ENCODE measurements at regions not wholly inside any gene's neighbourhood (a gene's known extent, or its start where the extent isn't known, plus 50 kb on each side); places are given as distances from the start of the nearest gene placed in this dataset.

- TF ChIP-seq, protein P1, sequence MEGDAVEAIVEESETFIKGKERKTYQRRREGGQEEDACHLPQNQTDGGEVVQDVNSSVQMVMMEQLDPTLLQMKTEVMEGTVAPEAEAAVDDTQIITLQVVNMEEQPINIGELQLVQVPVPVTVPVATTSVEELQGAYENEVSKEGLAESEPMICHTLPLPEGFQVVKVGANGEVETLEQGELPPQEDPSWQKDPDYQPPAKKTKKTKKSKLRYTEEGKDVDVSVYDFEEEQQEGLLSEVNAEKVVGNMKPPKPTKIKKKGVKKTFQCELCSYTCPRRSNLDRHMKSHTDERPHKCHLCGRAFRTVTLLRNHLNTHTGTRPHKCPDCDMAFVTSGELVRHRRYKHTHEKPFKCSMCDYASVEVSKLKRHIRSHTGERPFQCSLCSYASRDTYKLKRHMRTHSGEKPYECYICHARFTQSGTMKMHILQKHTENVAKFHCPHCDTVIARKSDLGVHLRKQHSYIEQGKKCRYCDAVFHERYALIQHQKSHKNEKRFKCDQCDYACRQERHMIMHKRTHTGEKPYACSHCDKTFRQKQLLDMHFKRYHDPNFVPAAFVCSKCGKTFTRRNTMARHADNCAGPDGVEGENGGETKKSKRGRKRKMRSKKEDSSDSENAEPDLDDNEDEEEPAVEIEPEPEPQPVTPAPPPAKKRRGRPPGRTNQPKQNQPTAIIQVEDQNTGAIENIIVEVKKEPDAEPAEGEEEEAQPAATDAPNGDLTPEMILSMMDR (IDR thresholded peaks at IDR 0.05), result no peak
- no peak for TF ChIP-seq POLR2AphosphoS5 (IDR thresholded peaks at IDR 0.05)
Observed at GRCh38 chr11:122341477-122341876, 225.5 kb upstream of the BLID start.
